ENCODE measurements at regions not wholly inside any gene's neighbourhood (a gene's known extent, or its start where the extent isn't known, plus 50 kb on each side); places are given as distances from the start of the nearest gene placed in this dataset.

DNA sequence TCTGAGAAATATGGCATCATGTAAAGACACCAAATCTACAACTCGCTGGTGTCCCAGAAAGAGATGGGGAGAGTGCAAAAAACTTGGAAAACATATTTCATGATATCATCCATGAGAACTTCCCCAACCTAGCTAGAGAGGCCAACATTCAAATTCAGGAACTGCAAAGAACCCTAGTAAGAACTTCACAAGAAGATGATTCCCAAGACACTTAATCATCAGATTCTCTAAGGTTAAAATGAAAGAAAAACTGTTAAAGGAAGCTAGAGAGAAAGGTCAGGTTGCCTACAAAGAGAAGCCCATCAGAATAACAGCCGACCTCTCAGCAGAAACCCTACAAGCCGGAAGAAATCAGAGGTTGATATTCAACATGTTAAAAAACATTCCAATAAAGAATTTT lies 95.5 kb upstream of the PRLR start:
- TF ChIP-seq EZH2 (IDR thresholded peaks at IDR 0.05) (no peak), POLR2AphosphoS5 (IDR thresholded peaks at IDR 0.05; ENCODE audit: borderline replicate concordance, low read depth, low read length) (no peak), FOXP2 (optimal IDR thresholded peaks at IDR 0.05; ENCODE audit: control extremely low read depth, extremely low read length, insufficient read depth) (no peak)
